ENCODE measurements at regions not wholly inside any gene's neighbourhood (a gene's known extent, or its start where the extent isn't known, plus 50 kb on each side); places are given as distances from the start of the nearest gene placed in this dataset.

GRCh38 chr16:55078153-55078552 is 147.5 kb downstream of the IRX5 start:
- no peak for TF ChIP-seq EZH2 (IDR thresholded peaks at IDR 0.05; ENCODE audit: borderline replicate concordance, low read depth, low read length, severe bottlenecking)
- TF ChIP-seq GATA2 (IDR thresholded peaks at IDR 0.05; ENCODE audit: insufficient read depth, insufficient read length, low read depth, low read length): no peak
- TF ChIP-seq POLR2A (IDR thresholded peaks at IDR 0.05; ENCODE audit: low read depth, low read length): no peak

Data from endothelial cell of umbilical vein (primary cell).